ENCODE measurements at regions not wholly inside any gene's neighbourhood (a gene's known extent, or its start where the extent isn't known, plus 50 kb on each side); places are given as distances from the start of the nearest gene placed in this dataset.

GRCh38 chr1:216923601-216924000, 200.4 kb upstream of the ESRRG start:
- H3K4me3 ChIP-seq (ENCODE audit: low read length) = no peak overlapping the region
- WGBS (ENCODE audit: extremely low coverage, insufficient coverage, low lambda C conversion rate) = no CpG with 5 or more reads among the region's 5 CpGs
- no peaks in the 10 kb centered on the region for H3K79me2 ChIP-seq (ENCODE audit: control insufficient read depth, insufficient read depth, low read length)
- no peak overlapping the region for H4K5ac ChIP-seq (ENCODE audit: low read length)
- no peak for DNase-seq
- H2AK5ac ChIP-seq (ENCODE audit: low read length) = no peak overlapping the region
- H3K4me2 ChIP-seq (ENCODE audit: low read length) = no peak overlapping the region
- no peak overlapping the region for H2BK120ac ChIP-seq (ENCODE audit: low read depth, low read length)
- no peak overlapping the region for H3K9ac ChIP-seq (ENCODE audit: low read length)
- H3K27ac ChIP-seq (ENCODE audit: low read depth, low read length) = no peak overlapping the region
- no peak overlapping the region for H3K23ac ChIP-seq (ENCODE audit: low read length)
- no peak overlapping the region for H2BK5ac ChIP-seq (ENCODE audit: low read length)
- H3K18ac ChIP-seq (ENCODE audit: low read length) = no peak overlapping the region
- H3K4ac ChIP-seq (ENCODE audit: low read depth, low read length) = no peak overlapping the region
- H3K56ac ChIP-seq (ENCODE audit: low read length) = no peak overlapping the region
- H4K8ac ChIP-seq (ENCODE audit: low read depth, low read length) = no peak overlapping the region
- no peak overlapping the region for H2BK15ac ChIP-seq (replicated peaks; ENCODE audit: low read depth)
- no peaks in the 10 kb centered on the region for H3K27me3 ChIP-seq (ENCODE audit: insufficient read depth, low read length, poor library complexity)
- no peaks in the 10 kb centered on the region for H3K4me1 ChIP-seq (ENCODE audit: control insufficient read depth, low read depth, low read length)
- H3K79me1 ChIP-seq (ENCODE audit: low read length) = no peaks in the 10 kb centered on the region
- H3K36me3 ChIP-seq (ENCODE audit: control insufficient read depth, insufficient read depth, low read length) = no peaks in the 10 kb centered on the region

- Histone ChIP-seq H3K56ac (ENCODE audit: low read length) (no peak overlapping the region), H2BK120ac (ENCODE audit: low read depth, low read length) (no peak overlapping the region), H3K27me3 (ENCODE audit: insufficient read depth, low read length, poor library complexity) (no peaks in the 10 kb centered on the region), H3K4me1 (ENCODE audit: control insufficient read depth, low read depth, low read length) (no peaks in the 10 kb centered on the region), H3K23ac (ENCODE audit: low read length) (no peak overlapping the region), H3K79me2 (ENCODE audit: control insufficient read depth, insufficient read depth, low read length) (no peaks in the 10 kb centered on the region), H3K79me1 (ENCODE audit: low read length) (no peaks in the 10 kb centered on the region), H3K36me3 (ENCODE audit: control insufficient read depth, insufficient read depth, low read length) (no peaks in the 10 kb centered on the region), H3K9ac (ENCODE audit: low read length) (no peak overlapping the region), H3K18ac (ENCODE audit: low read length) (peak overlapping the region; percentile 18), H2BK5ac (ENCODE audit: low read length) (no peak overlapping the region), H3K4me2 (ENCODE audit: low read length) (no peak overlapping the region), H3K4ac (ENCODE audit: low read depth, low read length) (no peak overlapping the region), H3K27ac (ENCODE audit: low read depth, low read length) (no peak overlapping the region), H3K4me3 (ENCODE audit: low read length) (no peak overlapping the region), H2BK15ac (replicated peaks; ENCODE audit: low read depth) (no peak overlapping the region), H2AK5ac (ENCODE audit: low read length) (no peak overlapping the region), H4K8ac (ENCODE audit: low read depth, low read length) (no peak overlapping the region), H4K5ac (ENCODE audit: low read length) (no peak overlapping the region)
- WGBS (ENCODE audit: extremely low coverage, insufficient coverage, low lambda C conversion rate) = no CpG with 5 or more reads among the region's 2 CpGs
- no peak for DNase-seq
These were observed 199.2 kb upstream of the ESRRG start for GRCh38 chr1:216922406-216922805.

GRCh38 chr1:216921866-216922265, 198.6 kb upstream of the ESRRG start:
- Histone ChIP-seq H3K4me3 (ENCODE audit: low read length) (no peak overlapping the region), H3K27ac (ENCODE audit: low read depth, low read length) (no peak overlapping the region), H3K18ac (ENCODE audit: low read length) (no peak overlapping the region), H2BK120ac (ENCODE audit: low read depth, low read length) (no peak overlapping the region), H3K4me1 (ENCODE audit: control insufficient read depth, low read depth, low read length) (no peaks in the 10 kb centered on the region), H3K4me2 (ENCODE audit: low read length) (no peak overlapping the region), H3K9ac (ENCODE audit: low read length) (no peak overlapping the region), H3K56ac (ENCODE audit: low read length) (no peak overlapping the region), H3K23ac (ENCODE audit: low read length) (no peak overlapping the region), H2BK15ac (replicated peaks; ENCODE audit: low read depth) (no peak overlapping the region), H3K79me2 (ENCODE audit: control insufficient read depth, insufficient read depth, low read length) (no peaks in the 10 kb centered on the region), H3K79me1 (ENCODE audit: low read length) (no peaks in the 10 kb centered on the region), H2AK5ac (ENCODE audit: low read length) (no peak overlapping the region), H4K5ac (ENCODE audit: low read length) (no peak overlapping the region), H3K27me3 (ENCODE audit: insufficient read depth, low read length, poor library complexity) (no peaks in the 10 kb centered on the region), H3K4ac (ENCODE audit: low read depth, low read length) (no peak overlapping the region), H2BK5ac (ENCODE audit: low read length) (no peak overlapping the region), H4K8ac (ENCODE audit: low read depth, low read length) (no peak overlapping the region), H3K36me3 (ENCODE audit: control insufficient read depth, insufficient read depth, low read length) (no peaks in the 10 kb centered on the region)
- no peak for DNase-seq
- no CpG with 5 or more reads among the region's 3 CpGs for WGBS (ENCODE audit: extremely low coverage, insufficient coverage, low lambda C conversion rate)

- H4K5ac ChIP-seq (ENCODE audit: low read length) = no peak overlapping the region
- H3K79me2 ChIP-seq (ENCODE audit: control insufficient read depth, insufficient read depth, low read length) = no peaks in the 10 kb centered on the region
- no peak overlapping the region for H3K18ac ChIP-seq (ENCODE audit: low read length)
- no peak overlapping the region for H3K27ac ChIP-seq (ENCODE audit: low read depth, low read length)
- H3K79me1 ChIP-seq (ENCODE audit: low read length) = no peaks in the 10 kb centered on the region
- no peaks in the 10 kb centered on the region for H3K36me3 ChIP-seq (ENCODE audit: control insufficient read depth, insufficient read depth, low read length)
- H2BK120ac ChIP-seq (ENCODE audit: low read depth, low read length) = no peak overlapping the region
- H3K4ac ChIP-seq (ENCODE audit: low read depth, low read length) = no peak overlapping the region
- H3K56ac ChIP-seq (ENCODE audit: low read length) = no peak overlapping the region
- H2BK5ac ChIP-seq (ENCODE audit: low read length) = no peak overlapping the region
- no peak overlapping the region for H3K4me2 ChIP-seq (ENCODE audit: low read length)
- no peak overlapping the region for H2AK5ac ChIP-seq (ENCODE audit: low read length)
- no peak overlapping the region for H3K9ac ChIP-seq (ENCODE audit: low read length)
- DNase-seq = no peak
- H3K4me1 ChIP-seq (ENCODE audit: control insufficient read depth, low read depth, low read length) = no peaks in the 10 kb centered on the region
- no peaks in the 10 kb centered on the region for H3K27me3 ChIP-seq (ENCODE audit: insufficient read depth, low read length, poor library complexity)
- H2BK15ac ChIP-seq (replicated peaks; ENCODE audit: low read depth) = no peak overlapping the region
- no CpG with 5 or more reads among the region's 9 CpGs for WGBS (ENCODE audit: extremely low coverage, insufficient coverage, low lambda C conversion rate)
- H3K23ac ChIP-seq (ENCODE audit: low read length) = no peak overlapping the region
- H3K4me3 ChIP-seq (ENCODE audit: low read length) = no peak overlapping the region
- H4K8ac ChIP-seq (ENCODE audit: low read depth, low read length) = no peak overlapping the region
These were observed 196.1 kb upstream of the ESRRG start for GRCh38 chr1:216919060-216919970.

GRCh38 chr1:216916890-216917438, 193.7 kb upstream of the ESRRG start:
- WGBS (ENCODE audit: extremely low coverage, insufficient coverage, low lambda C conversion rate) = no CpG with 5 or more reads among the region's 6 CpGs
- Histone ChIP-seq H3K36me3 (ENCODE audit: control insufficient read depth, insufficient read depth, low read length) (no peaks in the 10 kb centered on the region), H3K27ac (ENCODE audit: low read depth, low read length) (no peak overlapping the region), H2BK120ac (ENCODE audit: low read depth, low read length) (no peak overlapping the region), H3K23ac (ENCODE audit: low read length) (no peak overlapping the region), H3K18ac (ENCODE audit: low read length) (no peak overlapping the region), H4K5ac (ENCODE audit: low read length) (no peak overlapping the region), H3K9ac (ENCODE audit: low read length) (no peak overlapping the region), H4K8ac (ENCODE audit: low read depth, low read length) (no peak overlapping the region), H3K79me1 (ENCODE audit: low read length) (no peaks in the 10 kb centered on the region), H3K79me2 (ENCODE audit: control insufficient read depth, insufficient read depth, low read length) (no peaks in the 10 kb centered on the region), H2BK15ac (replicated peaks; ENCODE audit: low read depth) (no peak overlapping the region), H3K4me1 (ENCODE audit: control insufficient read depth, low read depth, low read length) (no peaks in the 10 kb centered on the region), H2BK5ac (ENCODE audit: low read length) (no peak overlapping the region), H3K56ac (ENCODE audit: low read length) (no peak overlapping the region), H3K27me3 (ENCODE audit: insufficient read depth, low read length, poor library complexity) (no peaks in the 10 kb centered on the region), H3K4me2 (ENCODE audit: low read length) (no peak overlapping the region), H3K4ac (ENCODE audit: low read depth, low read length) (no peak overlapping the region), H3K4me3 (ENCODE audit: low read length) (no peak overlapping the region), H2AK5ac (ENCODE audit: low read length) (no peak overlapping the region)
- DNase-seq = no peak

Data from mesendoderm (in vitro differentiated cells).